Spleen (tissue), 7 donors: ENCODE measurements at regions not wholly inside any gene's neighbourhood (a gene's known extent, or its start where the extent isn't known, plus 50 kb on each side); places are given as distances from the start of the nearest gene placed in this dataset.

ENCODE experiments used
- CTCF ChIP-seq, 11 experiments: fragments of 200-600 bp in 7 of 11; fragments of 450-650 bp in 4 of 11; sonication (generic) in 4 of 11; IDR thresholded peaks in 8 of 11; conservative IDR thresholded peaks in 3 of 11; 1 replicate in 7 of 11; 2 replicates in 4 of 11; pipeline versions ENCODE4 v1.4.0 to v1.8.0; 2016 to 2021; ENCODE audit warnings: antibody characterized with exemption in 11 of 11, inconsistent platforms in 4 of 11, mild to moderate bottlenecking in 1 of 11
- POLR2A ChIP-seq, 3 donors: fragments of 450-650 bp; IDR thresholded peaks; one replicate each; pipeline ENCODE4 v1.5.1; 2017; ENCODE audit warnings: antibody characterized with exemption in 3 of 3, mild to moderate bottlenecking in 1 of 3
- donor health status: DM: no; HTN: no; CAD: no; lungs with moderate emphysema.
- donor health status: DM: no; HTN: no; CAD: no.
- donor health status: DM: no; HTN: no; CAD: no.

GRCh38 chr18:43350176-43350575 is 72.9 kb upstream of the SYT4 start:
- TF ChIP-seq CTCF (IDR thresholded peaks at IDR 0.05 in 8 of 11, conservative IDR thresholded peaks at IDR 0.05 in 3 of 11) = no peak
- TF ChIP-seq POLR2A (IDR thresholded peaks at IDR 0.05) = no peak
